Stimulated activated CD4-positive, alpha-beta T cell treated with anti-CD3 and anti-CD28 coated beads, Interleukin-4, amount 100 ng/mL, for 1 hour (primary cell): ENCODE measurements at regions not wholly inside any gene's neighbourhood (a gene's known extent, or its start where the extent isn't known, plus 50 kb on each side); places are given as distances from the start of the nearest gene placed in this dataset.
"Not testable (repeated sequence)": the region's sequence is repeated elsewhere in the genome, so short reads cannot be mapped to it uniquely, and the experiment has no call there.

Experiments
- DNase-seq: peaks from one replicate; pipeline ENCODE4 v3.0.0-alpha.2; 2020

DNA sequence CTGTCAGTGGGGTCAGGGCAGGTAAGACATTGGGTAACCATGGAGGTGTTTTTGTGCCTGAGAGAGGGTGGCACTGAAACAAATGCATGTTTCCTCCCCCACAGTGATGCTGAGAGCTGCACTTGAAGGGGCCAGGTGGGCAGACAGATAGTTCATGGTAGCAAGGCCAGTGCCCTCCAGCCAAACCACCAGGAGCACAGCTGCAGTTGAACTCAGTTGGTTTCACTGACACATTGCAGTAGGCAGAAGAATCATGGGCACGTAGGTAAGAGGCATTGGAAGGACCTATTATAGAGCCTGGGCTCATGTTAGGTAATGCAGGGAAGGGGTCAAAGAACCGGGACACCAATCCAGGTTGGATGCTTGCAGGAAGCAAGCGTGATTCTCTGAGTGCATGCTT, 93.2 kb upstream of the ARL4C start:
- DNase-seq, result no peak

DNA sequence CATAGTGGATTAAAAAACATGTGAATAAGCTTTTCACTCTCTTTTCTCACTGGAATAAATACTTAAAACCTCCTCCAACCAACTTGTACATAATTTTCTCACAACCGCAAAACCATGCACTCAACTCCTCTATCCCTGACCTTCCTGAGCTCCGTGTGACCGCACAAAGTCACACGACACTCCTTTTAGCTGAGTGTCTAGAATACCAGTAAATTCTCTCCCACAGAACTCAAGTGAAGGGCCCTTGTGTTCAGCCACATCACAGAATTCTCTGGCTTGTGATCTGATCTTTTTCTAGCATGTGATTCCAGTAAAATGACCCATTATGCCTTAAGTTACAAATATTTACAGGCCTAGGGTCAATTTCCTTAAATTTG, 91.2 kb upstream of the ARL4C start:
- DNase-seq, result no peak

DNA sequence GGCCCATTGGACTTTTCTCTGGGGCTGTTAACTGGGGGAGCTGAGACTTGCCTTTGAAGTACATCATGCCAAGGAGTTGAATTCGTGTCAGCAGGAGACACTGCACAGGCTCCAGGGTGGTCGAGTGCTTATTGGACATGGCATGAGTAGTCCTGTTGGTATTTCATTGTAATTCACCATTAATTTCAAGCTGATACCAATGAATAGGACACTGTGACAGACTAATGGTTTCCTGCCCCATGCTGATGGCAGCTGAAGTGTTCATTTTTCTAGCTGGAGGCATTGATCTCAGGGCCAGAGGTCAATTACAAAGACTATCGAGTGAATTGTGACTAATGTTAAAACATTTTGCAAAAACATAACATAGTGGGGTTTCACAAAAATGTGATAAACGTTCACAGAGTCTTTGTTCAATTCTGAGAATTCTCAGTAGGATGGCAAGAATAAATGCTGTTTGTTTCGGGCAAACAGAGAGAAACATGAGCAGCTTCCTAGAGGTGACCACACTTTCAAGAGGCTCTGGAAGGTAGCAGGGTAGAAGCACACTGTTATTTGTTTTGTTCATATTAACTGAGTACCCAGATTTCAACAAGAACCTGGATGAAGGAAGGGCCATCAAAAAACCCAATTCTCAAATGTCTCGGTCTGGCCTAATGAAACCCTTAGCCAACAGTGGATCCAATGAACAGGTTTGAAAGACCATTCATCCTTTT, 90.6 kb upstream of the ARL4C start:
- DNase-seq, result no peak

GRCh38 chr2:234583331-234583730, 86.5 kb upstream of the ARL4C start:
- no peak for DNase-seq

GRCh38 chr2:234580686-234581085, 83.8 kb upstream of the ARL4C start:
- DNase-seq, result no peak

DNA sequence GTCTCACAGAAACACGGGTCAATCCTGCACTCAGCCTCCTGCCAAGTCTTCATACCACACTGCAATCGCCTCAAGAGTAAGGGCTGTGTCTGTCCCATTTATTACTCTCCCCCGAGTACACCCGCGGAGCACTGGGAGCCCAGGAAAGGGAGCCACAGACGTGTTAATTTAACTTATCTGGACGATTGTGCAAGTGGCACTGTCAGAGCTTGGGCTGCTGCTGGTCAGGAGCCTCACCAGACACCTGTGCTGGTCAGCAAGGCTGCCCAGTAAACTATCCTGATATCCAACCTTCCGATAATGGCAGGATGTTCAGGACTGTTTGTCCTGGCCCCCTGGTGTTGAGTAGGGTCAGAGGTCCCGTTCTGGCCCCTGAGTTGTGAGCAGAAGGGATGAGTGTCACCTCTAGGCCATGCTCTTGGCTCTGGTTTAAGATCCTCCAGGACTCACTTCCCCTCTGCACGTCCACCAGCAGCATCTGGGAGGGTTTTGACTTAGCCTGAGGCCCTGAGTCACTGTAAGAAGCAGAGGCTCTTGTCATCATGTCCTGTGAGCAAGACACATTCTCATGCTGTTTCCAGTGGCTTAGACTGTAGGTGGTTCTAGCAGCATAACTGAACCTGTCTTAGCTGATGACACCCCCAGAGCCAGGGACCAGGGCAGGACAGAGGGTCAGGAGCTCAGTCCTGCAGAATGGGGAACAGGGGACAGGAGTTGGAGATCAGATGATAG, 82.5 kb upstream of the ARL4C start:
- no peak for DNase-seq

- no peak for DNase-seq
Observed at GRCh38 chr2:234578389-234578788, 81.5 kb upstream of the ARL4C start.

- no peak for DNase-seq
Observed at GRCh38 chr2:234577191-234577590, 80.3 kb upstream of the ARL4C start.

DNA sequence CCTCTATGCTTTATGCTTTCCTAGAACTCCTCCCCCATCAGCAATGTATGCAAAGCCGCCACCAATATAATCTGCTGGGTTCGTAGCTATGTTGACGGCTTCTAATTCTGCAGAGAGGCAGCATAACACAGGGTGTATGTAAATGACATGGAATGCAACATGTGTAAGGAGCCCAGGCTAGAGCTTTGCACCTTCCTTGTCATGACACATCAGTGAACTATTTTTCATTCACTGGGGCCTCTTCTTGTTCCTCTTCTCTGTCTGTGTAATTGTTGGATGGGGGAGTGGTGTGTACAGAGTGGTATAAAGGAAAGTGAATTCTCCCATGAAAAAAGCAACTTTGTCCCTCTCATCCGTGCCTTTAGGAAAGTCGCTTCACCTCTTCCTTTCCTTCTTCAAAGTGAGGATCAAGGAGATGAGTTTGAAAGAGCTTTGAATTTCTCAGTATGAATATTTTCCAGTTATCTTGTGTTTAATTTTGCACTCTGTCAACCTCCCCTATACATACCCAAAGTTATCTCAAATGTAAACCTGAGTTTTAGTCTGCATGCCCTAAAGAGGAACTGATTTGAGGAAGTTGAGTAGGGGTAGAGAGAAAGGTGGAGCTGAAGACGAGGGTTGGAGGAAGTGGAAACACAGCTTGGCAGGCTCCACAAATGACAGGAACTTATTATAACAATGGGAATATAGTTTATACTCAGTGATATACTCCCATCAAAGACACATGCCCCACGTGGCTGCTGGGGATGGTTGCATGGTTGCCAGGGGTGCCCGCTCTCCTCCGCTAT, 74.9 kb upstream of the ARL4C start:
- no peak for DNase-seq

DNA sequence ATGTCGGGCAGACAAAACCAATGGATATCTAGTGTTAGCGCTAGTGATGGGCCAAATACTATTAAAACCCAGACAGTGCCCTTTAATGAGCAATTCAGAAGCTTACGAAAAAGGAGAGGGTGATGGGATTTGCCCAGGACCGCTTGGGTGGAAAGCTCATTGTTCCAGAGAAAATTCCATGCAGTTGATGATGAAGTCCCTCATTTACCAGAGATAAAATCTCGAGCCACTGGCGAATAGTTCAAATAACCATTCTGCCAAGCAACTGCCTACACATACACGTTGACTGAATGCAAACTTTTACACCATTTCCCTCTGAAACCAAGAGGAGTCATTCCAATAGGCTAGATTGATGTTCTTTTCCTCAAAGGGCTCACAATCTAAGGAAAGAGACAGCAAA, 73.6 kb upstream of the ARL4C start:
- DNase-seq, result no peak

GRCh38 chr2:234569776-234570430, 73.0 kb upstream of the ARL4C start:
- DNase-seq, result no peak

DNA sequence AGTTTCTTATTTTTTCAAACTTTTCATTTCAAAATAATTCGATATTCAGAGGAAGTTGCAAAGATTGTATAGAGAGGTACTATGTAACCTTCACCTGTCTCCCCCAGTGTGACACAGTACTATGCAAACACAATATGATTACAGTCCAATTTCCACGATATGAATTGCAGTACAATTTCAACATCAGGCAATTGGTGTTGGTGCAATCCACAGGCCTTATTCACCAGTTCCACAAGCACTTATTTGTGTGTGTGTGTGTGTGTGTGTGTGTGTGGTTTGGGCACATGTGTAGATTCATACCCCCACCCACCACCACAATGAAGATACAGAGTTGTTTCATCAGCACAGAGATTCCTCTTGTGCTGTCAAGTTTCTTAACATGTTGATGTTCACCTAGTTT, 69.7 kb upstream of the ARL4C start:
- no peak for DNase-seq

GRCh38 chr2:234565842-234566619, 69.2 kb upstream of the ARL4C start:
- no peak for DNase-seq

- DNase-seq, result no peak
Observed at GRCh38 chr2:234565201-234565600, 68.3 kb upstream of the ARL4C start.

DNA sequence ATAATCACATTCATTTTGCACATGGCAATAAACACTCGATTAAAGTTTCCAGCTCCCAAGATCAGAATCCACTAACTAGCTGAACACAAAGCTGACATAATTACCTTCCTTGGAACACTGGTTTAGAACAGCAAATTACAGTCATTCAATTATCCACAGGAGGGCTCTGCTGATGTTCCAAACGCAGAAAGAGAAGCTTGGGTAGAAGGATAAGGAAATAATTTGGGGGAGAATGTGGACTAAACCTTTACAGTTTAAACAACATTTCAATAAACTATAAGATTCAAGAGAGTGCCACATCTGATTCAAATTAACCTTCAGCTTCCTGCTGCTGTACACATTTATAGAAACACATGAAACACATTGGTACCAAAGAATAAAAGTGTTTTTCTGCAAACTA, 67.8 kb upstream of the ARL4C start:
- DNase-seq, result no peak

- no peak for DNase-seq
Observed at GRCh38 chr2:234559609-234560008, 62.7 kb upstream of the ARL4C start.

DNA sequence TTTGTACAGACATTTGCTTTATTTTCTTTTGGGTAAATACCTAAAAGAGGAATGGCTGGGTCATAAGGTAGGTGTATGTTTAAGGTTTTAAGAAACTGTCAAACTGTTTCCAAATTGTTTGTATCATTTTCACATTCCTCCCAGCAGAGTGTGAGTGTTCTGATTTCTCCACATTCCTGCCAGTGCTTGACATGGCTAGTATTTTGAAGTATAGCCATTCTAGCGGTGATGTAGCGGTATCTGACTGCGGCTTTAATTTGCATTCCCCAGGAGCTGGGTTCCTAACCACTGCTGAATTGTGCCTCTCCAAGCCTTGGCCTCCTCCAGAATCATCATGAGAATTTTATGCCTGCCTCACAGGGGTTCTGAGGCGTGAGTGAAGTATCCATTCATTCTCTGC, 61.8 kb upstream of the ARL4C start:
- DNase-seq, result no peak

DNA sequence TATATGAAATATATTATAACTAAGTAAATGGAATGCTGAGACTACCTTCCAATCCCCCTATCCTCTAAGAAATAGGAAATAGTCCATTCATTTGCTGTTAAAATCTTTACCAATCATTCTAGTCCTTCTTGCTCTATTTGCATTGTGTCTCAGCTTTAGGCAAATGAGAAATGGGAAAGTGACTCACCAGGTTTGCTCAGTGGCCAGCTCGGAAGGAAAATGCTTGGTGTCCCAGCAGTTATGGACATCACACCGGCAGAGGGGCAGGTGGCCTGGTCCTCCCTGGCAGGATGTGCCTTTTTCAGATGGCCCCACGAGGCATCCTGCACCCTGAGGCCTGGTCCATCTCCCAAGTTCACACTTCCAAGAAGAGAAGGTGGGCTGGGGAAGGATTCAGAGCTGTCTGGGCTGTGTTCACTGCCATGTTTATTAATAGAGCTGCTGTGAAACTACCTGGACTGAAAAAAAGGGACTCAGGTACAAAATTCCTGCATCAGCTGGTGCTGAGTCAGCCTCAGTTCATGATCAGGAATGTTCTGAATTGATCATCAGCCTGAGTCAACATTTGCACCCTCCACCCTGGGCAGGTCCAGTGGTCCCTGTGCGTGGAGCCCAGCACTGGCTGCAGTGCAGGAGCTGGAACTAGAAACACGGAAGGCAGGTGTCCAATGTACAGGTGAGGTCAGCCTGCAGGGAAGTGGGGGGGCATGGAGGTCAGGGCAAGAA, 60.1 kb upstream of the ARL4C start:
- DNase-seq, result no peak

DNA sequence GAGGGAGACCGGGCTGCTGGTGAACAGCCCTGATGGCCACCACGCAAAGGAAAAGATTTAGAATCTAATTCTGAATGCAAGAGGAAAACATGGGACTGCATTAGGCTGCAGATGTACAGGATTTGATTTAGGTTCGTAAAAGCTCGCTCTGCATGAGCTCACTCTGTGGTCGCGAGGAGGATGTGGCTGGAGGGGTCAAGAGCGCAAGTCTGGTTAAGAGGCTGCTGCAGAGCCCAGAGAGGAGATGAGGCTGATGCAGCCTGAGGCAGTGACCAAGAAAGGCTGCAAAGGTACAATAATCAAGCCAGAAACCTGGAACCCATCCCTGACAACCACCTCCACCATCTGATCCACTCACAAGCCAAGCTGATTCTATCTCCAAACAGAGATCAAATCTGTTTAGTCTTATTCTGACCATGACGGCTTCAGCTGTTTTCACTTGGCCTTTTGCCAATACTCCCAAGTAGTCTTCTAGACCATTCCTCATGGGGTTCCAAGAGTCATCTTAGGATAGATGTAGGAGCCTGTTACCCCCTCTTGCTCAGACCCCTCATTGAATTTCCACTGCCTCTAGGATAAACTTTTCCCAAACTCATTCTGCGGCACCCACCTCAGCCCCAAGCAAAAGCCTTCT, 58.9 kb upstream of the ARL4C start:
- no peak for DNase-seq

- DNase-seq, result no peak
Observed at GRCh38 chr2:234555161-234555560, 58.3 kb upstream of the ARL4C start.

- not testable (repeated sequence) for DNase-seq
Observed at GRCh38 chr2:234553223-234553622, 56.3 kb upstream of the ARL4C start.
